Chondrocyte (in vitro differentiated cells): ENCODE measurements at regions not wholly inside any gene's neighbourhood (a gene's known extent, or its start where the extent isn't known, plus 50 kb on each side); places are given as distances from the start of the nearest gene placed in this dataset.

Experiments
- DNase-seq: peaks from one replicate; pipeline ENCODE4 v3.0.0; 2021; ENCODE audit warnings: mixed read lengths, low spot score
- H3K27ac Mint-ChIP-seq: one replicate; pipeline ENCODE4 v1.8.0; 2021; ENCODE audit warnings: mild to moderate bottlenecking, moderate library complexity, mixed read lengths; ENCODE audit not compliant: unreplicated experiment
- H3K27me3 Mint-ChIP-seq: 2 replicates; pipeline ENCODE4 v1.8.0; 2021; ENCODE audit warnings: low read depth, mixed read lengths
- H3K36me3 Mint-ChIP-seq: 2 replicates; pipeline ENCODE4 v1.8.0; 2021; ENCODE audit warnings: low read depth, mixed read lengths
- H3K4me1 Mint-ChIP-seq: 2 replicates; pipeline ENCODE4 v1.8.0; 2021; ENCODE audit warnings: low read depth, mild to moderate bottlenecking, mixed read lengths
- H3K4me3 Mint-ChIP-seq: one replicate; pipeline ENCODE4 v1.8.0; 2021; ENCODE audit warnings: mild to moderate bottlenecking, moderate library complexity, mixed read lengths; ENCODE audit not compliant: unreplicated experiment
- H3K9me3 Mint-ChIP-seq: 2 replicates; pipeline ENCODE4 v1.8.0; 2021; ENCODE audit warnings: low read depth, mixed read lengths
- CTCF ChIP-seq: fragments of 200-600 bp; sonication (generic); IDR thresholded peaks from 2 replicates; pipeline ENCODE4 v1.5.0; 2021; ENCODE audit warnings: antibody characterized with exemption, mild to moderate bottlenecking, moderate library complexity

- no peak for TF ChIP-seq CTCF
- Mint-ChIP-seq H3K27ac (no peak overlapping the region), H3K27me3 (peaks cover 30% of the 10 kb centered on the region), H3K9me3 (no peaks in the 10 kb centered on the region), H3K36me3 (no peaks in the 10 kb centered on the region), H3K4me1 (peaks cover 3% of the 10 kb centered on the region), H3K4me3 (no peak overlapping the region)
- no peak for DNase-seq
Observed at GRCh38 chr1:5752746-5753548, 239.3 kb downstream of the NPHP4 start.

GRCh38 chr1:5751833-5752745 is 240.1 kb downstream of the NPHP4 start:
- no peak for DNase-seq
- no peak overlapping the region for H3K4me3 Mint-ChIP-seq
- no peak overlapping the region for H3K27ac Mint-ChIP-seq
- no peaks in the 10 kb centered on the region for H3K9me3 Mint-ChIP-seq
- H3K36me3 Mint-ChIP-seq: no peaks in the 10 kb centered on the region
- no peak for TF ChIP-seq CTCF
- peaks cover 31% of the 10 kb centered on the region for H3K27me3 Mint-ChIP-seq
- no peaks in the 10 kb centered on the region for H3K4me1 Mint-ChIP-seq

- peak; percentile 67 for DNase-seq
- H3K27me3 Mint-ChIP-seq: peaks cover 33% of the 10 kb centered on the region
- no peak overlapping the region for H3K4me3 Mint-ChIP-seq
- H3K4me1 Mint-ChIP-seq: no peaks in the 10 kb centered on the region
- no peaks in the 10 kb centered on the region for H3K9me3 Mint-ChIP-seq
- no peak for TF ChIP-seq CTCF
- no peaks in the 10 kb centered on the region for H3K36me3 Mint-ChIP-seq
- no peak overlapping the region for H3K27ac Mint-ChIP-seq
Observed at GRCh38 chr1:5751163-5751540, 241.1 kb downstream of the NPHP4 start.

GRCh38 chr1:5750186-5751162 is 241.8 kb downstream of the NPHP4 start:
- no peaks in the 10 kb centered on the region for H3K4me1 Mint-ChIP-seq
- DNase-seq: no peak
- no peaks in the 10 kb centered on the region for H3K9me3 Mint-ChIP-seq
- H3K36me3 Mint-ChIP-seq: no peaks in the 10 kb centered on the region
- H3K27me3 Mint-ChIP-seq: peaks cover 33% of the 10 kb centered on the region
- H3K4me3 Mint-ChIP-seq: no peak overlapping the region
- no peak for TF ChIP-seq CTCF
- no peak overlapping the region for H3K27ac Mint-ChIP-seq
